Ishikawa (cell line): ENCODE measurements at regions not wholly inside any gene's neighbourhood (a gene's known extent, or its start where the extent isn't known, plus 50 kb on each side); places are given as distances from the start of the nearest gene placed in this dataset.

Source experiments
- EGR1 ChIP-seq: IDR thresholded peaks from 2 replicates; pipeline ENCODE4 v1.6.1; 2012
- EP300 ChIP-seq: IDR thresholded peaks from 2 replicates; pipeline ENCODE4 v1.6.1; 2012; ENCODE audit warnings: borderline replicate concordance
- RAD21 ChIP-seq: IDR thresholded peaks from 2 replicates; pipeline ENCODE4 v1.6.1; 2012; ENCODE audit warnings: low read depth
- TAF1 ChIP-seq: IDR thresholded peaks from 2 replicates; pipeline ENCODE4 v1.6.1; 2012; ENCODE audit warnings: low read depth, mild to moderate bottlenecking
- TEAD4 ChIP-seq: IDR thresholded peaks from 2 replicates; pipeline ENCODE4 v1.6.1; 2012
- TF ChIP-seq, protein P1 (sequence below): IDR thresholded peaks from 2 replicates; pipeline ENCODE4 v1.6.1; 2012; ENCODE audit warnings: low read depth, mild to moderate bottlenecking

DNA sequence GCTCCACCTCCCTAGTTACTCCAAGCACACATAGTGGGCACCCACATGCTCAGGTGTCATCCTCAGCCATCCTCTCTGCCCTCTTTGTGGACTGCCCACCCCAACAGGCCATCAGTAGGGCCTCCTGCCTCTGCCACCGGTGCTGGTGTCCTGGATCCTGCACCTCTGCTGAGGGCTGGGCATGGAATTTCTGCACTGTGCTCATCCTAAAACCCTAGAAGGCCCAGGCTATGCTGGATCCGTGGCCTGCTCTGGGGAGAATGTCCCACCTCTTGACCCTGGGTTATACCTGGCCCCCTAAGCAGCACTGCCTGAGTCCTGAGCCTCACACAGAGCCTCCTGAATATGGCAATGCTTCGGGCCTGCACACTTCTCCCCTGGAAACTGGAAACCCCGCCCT is 318.3 kb downstream of the MATN1 start:
- TF ChIP-seq TEAD4 = no peak
- TF ChIP-seq RAD21 = no peak
- TF ChIP-seq, protein P1, sequence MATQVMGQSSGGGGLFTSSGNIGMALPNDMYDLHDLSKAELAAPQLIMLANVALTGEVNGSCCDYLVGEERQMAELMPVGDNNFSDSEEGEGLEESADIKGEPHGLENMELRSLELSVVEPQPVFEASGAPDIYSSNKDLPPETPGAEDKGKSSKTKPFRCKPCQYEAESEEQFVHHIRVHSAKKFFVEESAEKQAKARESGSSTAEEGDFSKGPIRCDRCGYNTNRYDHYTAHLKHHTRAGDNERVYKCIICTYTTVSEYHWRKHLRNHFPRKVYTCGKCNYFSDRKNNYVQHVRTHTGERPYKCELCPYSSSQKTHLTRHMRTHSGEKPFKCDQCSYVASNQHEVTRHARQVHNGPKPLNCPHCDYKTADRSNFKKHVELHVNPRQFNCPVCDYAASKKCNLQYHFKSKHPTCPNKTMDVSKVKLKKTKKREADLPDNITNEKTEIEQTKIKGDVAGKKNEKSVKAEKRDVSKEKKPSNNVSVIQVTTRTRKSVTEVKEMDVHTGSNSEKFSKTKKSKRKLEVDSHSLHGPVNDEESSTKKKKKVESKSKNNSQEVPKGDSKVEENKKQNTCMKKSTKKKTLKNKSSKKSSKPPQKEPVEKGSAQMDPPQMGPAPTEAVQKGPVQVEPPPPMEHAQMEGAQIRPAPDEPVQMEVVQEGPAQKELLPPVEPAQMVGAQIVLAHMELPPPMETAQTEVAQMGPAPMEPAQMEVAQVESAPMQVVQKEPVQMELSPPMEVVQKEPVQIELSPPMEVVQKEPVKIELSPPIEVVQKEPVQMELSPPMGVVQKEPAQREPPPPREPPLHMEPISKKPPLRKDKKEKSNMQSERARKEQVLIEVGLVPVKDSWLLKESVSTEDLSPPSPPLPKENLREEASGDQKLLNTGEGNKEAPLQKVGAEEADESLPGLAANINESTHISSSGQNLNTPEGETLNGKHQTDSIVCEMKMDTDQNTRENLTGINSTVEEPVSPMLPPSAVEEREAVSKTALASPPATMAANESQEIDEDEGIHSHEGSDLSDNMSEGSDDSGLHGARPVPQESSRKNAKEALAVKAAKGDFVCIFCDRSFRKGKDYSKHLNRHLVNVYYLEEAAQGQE = no peak
- TF ChIP-seq EGR1 = no peak
- TF ChIP-seq EP300 = no peak
- no peak for TF ChIP-seq TAF1
